Activated naive CD8-positive, alpha-beta T cell treated with anti-CD3 and anti-CD28 coated beads, Interleukin-2, amount 10 ng/mL, durations not matched to agents 7 days and 5 days (primary cell): ENCODE measurements at regions not wholly inside any gene's neighbourhood (a gene's known extent, or its start where the extent isn't known, plus 50 kb on each side); places are given as distances from the start of the nearest gene placed in this dataset.

ENCODE experiments used
- ATAC-seq: fragments of 150-1000 bp; cut with Tn5 transposase; one replicate; pipeline ENCODE4 v1.10.0; 2021; ENCODE audit warnings: low read depth, moderate library complexity
- POLR2A ChIA-PET: fragments of 350-600 bp; sonication (Branson Sonifier 250); formaldehyde crosslinking; loops from one replicate; lab custom pipeline; 2021; ENCODE audit warnings: antibody characterized with exemption; lab: Charles Lee
- DNase-seq: peaks from one replicate; pipeline ENCODE4 v3.0.0; 2021
- H3K27ac Mint-ChIP-seq: one replicate; pipeline ENCODE4 v1.8.0; 2022; ENCODE audit warnings: mild to moderate bottlenecking, mixed read lengths
- H3K27me3 Mint-ChIP-seq: one replicate; pipeline ENCODE4 v1.8.0; 2022; ENCODE audit warnings: mild to moderate bottlenecking, moderate library complexity, mixed read lengths
- H3K36me3 Mint-ChIP-seq: one replicate; pipeline ENCODE4 v1.8.0; 2021; ENCODE audit warnings: mild to moderate bottlenecking, mixed read lengths
- H3K4me1 Mint-ChIP-seq: one replicate; pipeline ENCODE4 v1.8.0; 2021; ENCODE audit warnings: mixed read lengths
- H3K4me3 Mint-ChIP-seq: one replicate; pipeline ENCODE4 v1.8.0; 2022; ENCODE audit warnings: mild to moderate bottlenecking, moderate library complexity, mixed read lengths
- H3K9me3 Mint-ChIP-seq: one replicate; pipeline ENCODE4 v1.8.0; 2021; ENCODE audit warnings: mixed read lengths

GRCh38 chr5:8304341-8304740 is 435.4 kb downstream of the MTRR start:
- POLR2A ChIA-PET: no interaction called here
- Mint-ChIP-seq H3K27me3 (no peaks in the 10 kb centered on the region), H3K4me3 (no peak overlapping the region), H3K9me3 (peaks cover 3% of the 10 kb centered on the region), H3K27ac (no peak overlapping the region), H3K36me3 (no peaks in the 10 kb centered on the region), H3K4me1 (no peaks in the 10 kb centered on the region)
- ATAC-seq (no peak), DNase-seq (no peak)

GRCh38 chr5:8306288-8306896 is 437.4 kb downstream of the MTRR start:
- DNase-seq: no peak
- H3K36me3 Mint-ChIP-seq: no peaks in the 10 kb centered on the region
- H3K27me3 Mint-ChIP-seq: no peaks in the 10 kb centered on the region
- H3K27ac Mint-ChIP-seq: no peak overlapping the region
- H3K9me3 Mint-ChIP-seq: peaks cover 6% of the 10 kb centered on the region
- no peak overlapping the region for H3K4me3 Mint-ChIP-seq
- POLR2A ChIA-PET: no interaction called here
- H3K4me1 Mint-ChIP-seq: no peaks in the 10 kb centered on the region
- ATAC-seq: no peak

GRCh38 chr5:8314965-8315364 is 446.0 kb downstream of the MTRR start:
- no peak overlapping the region for H3K27ac Mint-ChIP-seq
- peaks cover 3% of the 10 kb centered on the region for H3K9me3 Mint-ChIP-seq
- no peak for DNase-seq
- H3K27me3 Mint-ChIP-seq: no peaks in the 10 kb centered on the region
- H3K36me3 Mint-ChIP-seq: no peaks in the 10 kb centered on the region
- H3K4me3 Mint-ChIP-seq: no peak overlapping the region
- ATAC-seq: no peak
- H3K4me1 Mint-ChIP-seq: no peaks in the 10 kb centered on the region
- POLR2A ChIA-PET: no interaction called here

- no peaks in the 10 kb centered on the region for H3K36me3 Mint-ChIP-seq
- POLR2A ChIA-PET: no interaction called here
- H3K27ac Mint-ChIP-seq: no peak overlapping the region
- no peak overlapping the region for H3K4me3 Mint-ChIP-seq
- no peak for DNase-seq
- no peaks in the 10 kb centered on the region for H3K4me1 Mint-ChIP-seq
- no peaks in the 10 kb centered on the region for H3K27me3 Mint-ChIP-seq
- no peaks in the 10 kb centered on the region for H3K9me3 Mint-ChIP-seq
- ATAC-seq: no peak
These were observed 447.8 kb downstream of the MTRR start for GRCh38 chr5:8316608-8317280.

- Mint-ChIP-seq H3K36me3 (no peaks in the 10 kb centered on the region), H3K4me1 (no peaks in the 10 kb centered on the region)
These were observed 448.4 kb downstream of the MTRR start for GRCh38 chr5:8317335-8317734.

GRCh38 chr5:8320244-8320643 is 451.3 kb downstream of the MTRR start:
- no peaks in the 10 kb centered on the region for H3K4me1 Mint-ChIP-seq
- no peak overlapping the region for H3K4me3 Mint-ChIP-seq
- ATAC-seq (no peak), DNase-seq (no peak)
- H3K36me3 Mint-ChIP-seq: no peaks in the 10 kb centered on the region
- no peaks in the 10 kb centered on the region for H3K9me3 Mint-ChIP-seq
- no peak overlapping the region for H3K27ac Mint-ChIP-seq
- POLR2A ChIA-PET: no interaction called here
- H3K27me3 Mint-ChIP-seq: no peaks in the 10 kb centered on the region

More at GRCh38 chr5:8317335-8317734, 448.4 kb downstream of the MTRR start:
- H3K27ac Mint-ChIP-seq: no peak overlapping the region
- ATAC-seq (no peak), DNase-seq (no peak)
- no peaks in the 10 kb centered on the region for H3K9me3 Mint-ChIP-seq
- POLR2A ChIA-PET: no interaction called here
- no peak overlapping the region for H3K4me3 Mint-ChIP-seq
- H3K27me3 Mint-ChIP-seq: no peaks in the 10 kb centered on the region

GRCh38 chr5:8321272-8321671 is 452.3 kb downstream of the MTRR start:
- Mint-ChIP-seq H3K4me3 (no peak overlapping the region), H3K9me3 (no peaks in the 10 kb centered on the region), H3K27ac (no peak overlapping the region), H3K36me3 (no peaks in the 10 kb centered on the region), H3K27me3 (no peaks in the 10 kb centered on the region), H3K4me1 (no peaks in the 10 kb centered on the region)
- DNase-seq: no peak
- ATAC-seq: no peak
- POLR2A ChIA-PET: no interaction called here

- H3K9me3 Mint-ChIP-seq: no peaks in the 10 kb centered on the region
These were observed 453.5 kb downstream of the MTRR start for GRCh38 chr5:8322484-8322883.

DNA sequence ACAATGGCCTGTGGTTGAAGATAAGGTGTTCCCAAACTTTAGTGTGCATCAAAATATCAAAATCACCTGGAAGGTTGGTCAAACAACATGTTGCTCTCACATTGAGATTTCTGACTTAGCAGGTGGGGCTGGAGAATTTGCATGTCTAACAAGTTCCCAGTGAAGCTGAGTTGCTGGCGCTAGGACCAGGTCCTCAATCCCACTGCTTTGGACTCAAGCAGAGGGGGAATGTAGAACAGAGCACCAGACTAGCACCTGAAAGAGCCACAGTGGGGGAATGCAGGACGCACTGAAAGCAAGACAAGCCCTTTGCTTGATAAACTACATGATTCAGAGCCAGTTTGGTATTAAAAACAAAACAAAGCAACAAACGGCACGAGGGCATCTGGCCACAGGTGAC is 458.1 kb downstream of the MTRR start:
- no peak overlapping the region for H3K27ac Mint-ChIP-seq
- no peak overlapping the region for H3K4me3 Mint-ChIP-seq
- DNase-seq (no peak), ATAC-seq (no peak)
- H3K36me3 Mint-ChIP-seq: no peaks in the 10 kb centered on the region
- H3K27me3 Mint-ChIP-seq: peaks cover 10% of the 10 kb centered on the region
- H3K4me1 Mint-ChIP-seq: no peaks in the 10 kb centered on the region
- POLR2A ChIA-PET: no interaction called here
- no peaks in the 10 kb centered on the region for H3K9me3 Mint-ChIP-seq

More at GRCh38 chr5:8322484-8322883, 453.5 kb downstream of the MTRR start:
- Mint-ChIP-seq H3K36me3 (no peaks in the 10 kb centered on the region), H3K27ac (no peak overlapping the region), H3K27me3 (no peaks in the 10 kb centered on the region), H3K4me3 (no peak overlapping the region), H3K4me1 (no peaks in the 10 kb centered on the region)
- no peak for ATAC-seq
- no peak for DNase-seq
- POLR2A ChIA-PET: no interaction called here

- ATAC-seq: no peak
- POLR2A ChIA-PET: no interaction called here
- H3K27me3 Mint-ChIP-seq: peaks cover 10% of the 10 kb centered on the region
- DNase-seq: no peak
- H3K9me3 Mint-ChIP-seq: peaks cover 2% of the 10 kb centered on the region
- H3K36me3 Mint-ChIP-seq: no peaks in the 10 kb centered on the region
- no peaks in the 10 kb centered on the region for H3K4me1 Mint-ChIP-seq
- no peak overlapping the region for H3K27ac Mint-ChIP-seq
- no peak overlapping the region for H3K4me3 Mint-ChIP-seq
These were observed 460.8 kb downstream of the MTRR start for GRCh38 chr5:8329773-8330172.

GRCh38 chr5:8332666-8333445 is 463.9 kb downstream of the MTRR start:
- no peak for DNase-seq
- Mint-ChIP-seq H3K4me1 (no peaks in the 10 kb centered on the region), H3K36me3 (no peaks in the 10 kb centered on the region), H3K27ac (no peak overlapping the region), H3K9me3 (peaks cover 2% of the 10 kb centered on the region), H3K4me3 (no peak overlapping the region), H3K27me3 (peaks cover 7% of the 10 kb centered on the region)
- ATAC-seq: no peak
- POLR2A ChIA-PET: no interaction called here

DNA sequence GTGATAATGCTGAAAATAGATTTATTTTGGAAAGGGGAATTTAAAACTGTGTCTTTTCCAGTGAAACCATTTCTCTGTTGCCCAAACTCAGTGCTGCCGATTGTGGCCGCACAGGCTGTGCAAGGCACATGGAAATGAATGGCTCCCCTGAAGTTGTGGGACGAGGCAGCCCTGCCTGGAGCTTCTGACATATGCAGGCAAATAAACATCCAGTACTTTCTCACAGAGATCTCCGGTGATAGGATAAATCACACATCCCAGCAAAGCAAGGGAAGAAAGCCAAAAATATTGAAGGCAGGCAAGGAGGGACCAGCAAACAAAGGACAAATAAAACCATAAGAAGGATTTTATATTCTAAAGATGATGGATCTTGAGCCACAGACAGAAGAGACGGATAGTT is 464.5 kb downstream of the MTRR start:
- H3K27ac Mint-ChIP-seq: no peak overlapping the region
- no peak overlapping the region for H3K4me3 Mint-ChIP-seq
- no peaks in the 10 kb centered on the region for H3K36me3 Mint-ChIP-seq
- H3K9me3 Mint-ChIP-seq: peaks cover 2% of the 10 kb centered on the region
- POLR2A ChIA-PET: no interaction called here
- H3K27me3 Mint-ChIP-seq: peaks cover 3% of the 10 kb centered on the region
- DNase-seq: no peak
- ATAC-seq: no peak
- no peaks in the 10 kb centered on the region for H3K4me1 Mint-ChIP-seq

- Mint-ChIP-seq H3K4me1 (no peaks in the 10 kb centered on the region), H3K27ac (no peak overlapping the region), H3K9me3 (peaks cover 2% of the 10 kb centered on the region), H3K36me3 (no peaks in the 10 kb centered on the region), H3K27me3 (peaks cover 3% of the 10 kb centered on the region), H3K4me3 (no peak overlapping the region)
- ATAC-seq: no peak
- POLR2A ChIA-PET: no interaction called here
- DNase-seq: no peak
These were observed 465.0 kb downstream of the MTRR start for GRCh38 chr5:8333977-8334376.

- Mint-ChIP-seq H3K36me3 (no peaks in the 10 kb centered on the region), H3K4me1 (no peaks in the 10 kb centered on the region), H3K27me3 (no peaks in the 10 kb centered on the region), H3K27ac (no peak overlapping the region), H3K4me3 (peak overlapping the region; percentile 6), H3K9me3 (no peaks in the 10 kb centered on the region)
- POLR2A ChIA-PET: no interaction called here
- no peak for DNase-seq
- no peak for ATAC-seq
These were observed 471.3 kb downstream of the MTRR start for GRCh38 chr5:8340261-8340660.
